ENCODE measurements at regions not wholly inside any gene's neighbourhood (a gene's known extent, or its start where the extent isn't known, plus 50 kb on each side); places are given as distances from the start of the nearest gene placed in this dataset.

GRCh38 chr2:2940061-2940460 lies 437.6 kb downstream of the EIPR1 start:
- no peaks in the 10 kb centered on the region for H3K27me3 ChIP-seq
- DNase-seq (no peak), ATAC-seq (no peak)
- intact Hi-C loops (cut with DNase I), result no loop called here
- no peaks in the 10 kb centered on the region for H3K36me3 ChIP-seq
- no peak for TF ChIP-seq CTCF (IDR thresholded peaks at IDR 0.05)
- H3K4me1 ChIP-seq, result no peaks in the 10 kb centered on the region
- no peak overlapping the region for H3K4me3 ChIP-seq
- no peaks in the 10 kb centered on the region for H3K9me3 ChIP-seq
- H3K27ac ChIP-seq, result no peak overlapping the region

- no peaks in the 10 kb centered on the region for H3K4me1 ChIP-seq
- H3K9me3 ChIP-seq, result no peaks in the 10 kb centered on the region
- H3K36me3 ChIP-seq, result no peaks in the 10 kb centered on the region
- H3K27ac ChIP-seq, result no peak overlapping the region
- intact Hi-C loops (cut with DNase I), result no loop called here
- no peak overlapping the region for H3K4me3 ChIP-seq
- ATAC-seq (no peak), DNase-seq (no peak)
- TF ChIP-seq CTCF (IDR thresholded peaks at IDR 0.05), result no peak
- no peaks in the 10 kb centered on the region for H3K27me3 ChIP-seq
Observed at GRCh38 chr2:2939078-2939795, 438.4 kb downstream of the EIPR1 start.

GRCh38 chr2:2938481-2938880 lies 439.1 kb downstream of the EIPR1 start:
- ATAC-seq (no peak), DNase-seq (no peak)
- intact Hi-C loops (cut with DNase I), result no loop called here

GRCh38 chr2:2935445-2936149 lies 442.0 kb downstream of the EIPR1 start:
- no peaks in the 10 kb centered on the region for H3K36me3 ChIP-seq
- H3K27me3 ChIP-seq, result no peaks in the 10 kb centered on the region
- no peaks in the 10 kb centered on the region for H3K9me3 ChIP-seq
- no peak overlapping the region for H3K27ac ChIP-seq
- no peak for TF ChIP-seq CTCF (IDR thresholded peaks at IDR 0.05)
- DNase-seq (no peak), ATAC-seq (no peak)
- H3K4me3 ChIP-seq, result no peak overlapping the region
- H3K4me1 ChIP-seq, result no peaks in the 10 kb centered on the region
- intact Hi-C loops (cut with DNase I), result no loop called here

More at GRCh38 chr2:2938481-2938880, 439.1 kb downstream of the EIPR1 start:
- H3K4me1 ChIP-seq, result no peaks in the 10 kb centered on the region
- H3K27me3 ChIP-seq, result no peaks in the 10 kb centered on the region
- H3K27ac ChIP-seq, result no peak overlapping the region
- H3K9me3 ChIP-seq, result no peaks in the 10 kb centered on the region
- TF ChIP-seq CTCF (IDR thresholded peaks at IDR 0.05), result no peak
- H3K4me3 ChIP-seq, result no peak overlapping the region
- H3K36me3 ChIP-seq, result no peaks in the 10 kb centered on the region

GRCh38 chr2:2933426-2933825 lies 444.2 kb downstream of the EIPR1 start:
- Histone ChIP-seq H3K9me3 (no peaks in the 10 kb centered on the region), H3K27ac (no peak overlapping the region), H3K27me3 (no peaks in the 10 kb centered on the region), H3K4me3 (no peak overlapping the region), H3K4me1 (no peaks in the 10 kb centered on the region), H3K36me3 (no peaks in the 10 kb centered on the region)
- intact Hi-C loops (cut with DNase I), result no loop called here
- ATAC-seq (no peak), DNase-seq (no peak)
- no peak for TF ChIP-seq CTCF (IDR thresholded peaks at IDR 0.05)

All from upper lobe of right lung (tissue), 1 donor.